ENCODE measurements at regions not wholly inside any gene's neighbourhood (a gene's known extent, or its start where the extent isn't known, plus 50 kb on each side); places are given as distances from the start of the nearest gene placed in this dataset.
"Not testable (repeated sequence)": the region's sequence is repeated elsewhere in the genome, so short reads cannot be mapped to it uniquely, and the experiment has no call there.

DNA sequence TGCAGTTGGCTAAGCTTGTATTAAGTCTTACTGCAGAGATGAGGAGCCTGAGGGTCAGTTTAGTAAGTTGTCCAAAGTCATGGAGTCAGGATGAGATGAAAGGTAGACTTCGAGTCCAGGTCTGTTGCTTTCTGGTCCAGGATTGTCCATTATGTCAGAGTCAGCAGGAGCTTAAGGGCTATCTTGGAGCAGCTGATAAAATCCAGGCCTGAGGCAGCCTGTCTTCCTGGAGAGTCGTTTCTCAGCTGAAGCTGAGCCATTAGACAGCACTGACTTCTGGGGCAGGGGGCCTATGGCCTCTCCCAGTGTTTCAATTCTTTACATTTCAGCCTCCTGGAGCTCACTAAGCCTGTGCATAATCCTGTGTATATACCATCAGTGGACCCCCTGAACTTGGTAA lies 219.5 kb upstream of the GAP43 start:
- ChIA-PET CTCF (no interaction called here), POLR2A (no interaction called here)
- TF ChIP-seq CTCF (IDR thresholded peaks at IDR 0.05; ENCODE audit: low read depth, low read length) = no peak
- DNase-seq (ENCODE audit: low read depth, low spot score) = no peak
- no peak overlapping the region for H3K27ac ChIP-seq (ENCODE audit: low read depth, low read length)
- no peaks in the 10 kb centered on the region for H3K9me3 ChIP-seq (ENCODE audit: control insufficient read depth, insufficient read depth, low read length)
- H3K4me3 ChIP-seq (ENCODE audit: low read depth, low read length) = no peak overlapping the region
- no peaks in the 10 kb centered on the region for H3K27me3 ChIP-seq (ENCODE audit: control insufficient read depth, insufficient read depth, low read length)

GRCh38 chr3:115409596-115409995 lies 213.7 kb upstream of the GAP43 start:
- Histone ChIP-seq H3K4me3 (ENCODE audit: low read depth, low read length) (no peak overlapping the region), H3K9me3 (ENCODE audit: control insufficient read depth, insufficient read depth, low read length) (no peaks in the 10 kb centered on the region), H3K27me3 (ENCODE audit: control insufficient read depth, insufficient read depth, low read length) (no peaks in the 10 kb centered on the region), H3K27ac (ENCODE audit: low read depth, low read length) (no peak overlapping the region)
- DNase-seq (ENCODE audit: low read depth, low spot score) = no peak
- CTCF ChIA-PET = no interaction called here
- POLR2A ChIA-PET = no interaction called here
- no peak for TF ChIP-seq CTCF (IDR thresholded peaks at IDR 0.05; ENCODE audit: low read depth, low read length)

DNA sequence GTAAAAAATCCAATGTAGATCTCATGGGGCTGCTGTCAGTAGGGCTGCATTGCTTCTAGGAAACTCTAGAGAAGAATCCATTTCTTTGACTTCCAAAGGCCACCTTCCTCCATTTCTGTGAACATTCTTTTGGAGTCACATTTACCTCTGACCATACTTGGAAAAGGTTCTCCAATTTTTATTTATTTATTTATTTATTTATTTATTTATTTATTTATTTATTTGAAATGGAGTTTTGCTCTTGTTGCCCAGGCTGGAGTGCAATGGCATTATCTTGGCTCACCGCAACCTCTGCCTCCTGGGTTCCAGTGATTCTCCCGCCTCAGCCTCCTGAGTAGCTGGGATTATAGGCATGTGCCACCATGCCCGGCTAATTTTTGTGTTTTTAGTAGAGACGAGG lies 208.7 kb upstream of the GAP43 start:
- H3K9me3 ChIP-seq (ENCODE audit: control insufficient read depth, insufficient read depth, low read length); H3K27me3 ChIP-seq (ENCODE audit: control insufficient read depth, insufficient read depth, low read length); DNase-seq (ENCODE audit: low read depth, low spot score); CTCF ChIA-PET; H3K27ac ChIP-seq (ENCODE audit: low read depth, low read length); H3K4me3 ChIP-seq (ENCODE audit: low read depth, low read length); POLR2A ChIA-PET: not testable (repeated sequence)

DNA sequence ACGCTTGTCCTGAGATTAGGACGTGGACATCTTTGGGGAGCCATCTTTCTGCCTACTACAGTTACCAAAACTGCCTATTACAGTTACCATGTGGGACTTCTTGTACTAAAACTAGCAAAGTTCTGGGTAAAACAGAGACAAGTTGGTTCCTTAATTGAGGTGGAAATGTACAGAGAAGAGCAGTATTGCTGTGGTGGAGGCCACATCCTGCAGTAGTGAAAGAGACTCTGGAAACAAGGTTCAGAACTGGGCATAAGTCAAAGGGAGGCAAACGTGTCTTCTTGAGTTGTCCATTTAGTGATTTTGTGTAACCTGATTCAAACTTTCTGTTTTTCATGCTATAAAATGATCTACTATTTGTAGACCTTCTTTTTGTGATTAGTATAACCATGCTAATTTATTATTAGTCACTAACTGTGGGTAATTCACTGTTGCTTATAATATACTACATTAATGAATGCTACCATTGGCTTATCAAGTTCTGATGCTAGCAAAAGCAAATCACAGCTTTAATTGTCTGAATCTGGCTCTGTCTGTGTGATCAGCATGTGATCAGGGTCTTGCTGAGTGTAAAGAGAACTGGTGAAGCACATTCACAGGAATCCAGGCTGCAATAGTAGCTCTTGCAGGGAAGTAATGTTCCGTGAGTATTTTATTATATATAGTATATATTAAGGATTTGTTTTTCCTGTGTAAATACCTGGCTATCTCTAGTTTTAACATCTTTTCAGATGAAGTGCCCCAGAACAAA lies 207.9 kb upstream of the GAP43 start:
- TF ChIP-seq CTCF (IDR thresholded peaks at IDR 0.05; ENCODE audit: low read depth, low read length) = no peak
- CTCF ChIA-PET = no interaction called here
- DNase-seq (ENCODE audit: low read depth, low spot score) = no peak
- POLR2A ChIA-PET = no interaction called here
- Histone ChIP-seq H3K4me3 (ENCODE audit: low read depth, low read length) (no peak overlapping the region), H3K27me3 (ENCODE audit: control insufficient read depth, insufficient read depth, low read length) (no peaks in the 10 kb centered on the region), H3K27ac (ENCODE audit: low read depth, low read length) (no peak overlapping the region), H3K9me3 (ENCODE audit: control insufficient read depth, insufficient read depth, low read length) (no peaks in the 10 kb centered on the region)

GRCh38 chr3:115418583-115418982 lies 204.7 kb upstream of the GAP43 start:
- DNase-seq (ENCODE audit: low read depth, low spot score) = no peak
- H3K27ac ChIP-seq (ENCODE audit: low read depth, low read length) = no peak overlapping the region
- H3K4me3 ChIP-seq (ENCODE audit: low read depth, low read length) = no peak overlapping the region
- no peaks in the 10 kb centered on the region for H3K27me3 ChIP-seq (ENCODE audit: control insufficient read depth, insufficient read depth, low read length)
- ChIA-PET CTCF (interaction anchor here (1.8 kb wide), 1 partner anchor 201 kb away, joined by 4 read pairs; no protein-coding TSS in a partner anchor), POLR2A (no interaction called here)
- no peak for TF ChIP-seq CTCF (IDR thresholded peaks at IDR 0.05; ENCODE audit: low read depth, low read length)
- H3K9me3 ChIP-seq (ENCODE audit: control insufficient read depth, insufficient read depth, low read length) = no peaks in the 10 kb centered on the region

Measured in AG04450 (cell line).